Natural killer cell (primary cell): ENCODE measurements at regions not wholly inside any gene's neighbourhood (a gene's known extent, or its start where the extent isn't known, plus 50 kb on each side); places are given as distances from the start of the nearest gene placed in this dataset.

Experiments used
- ATAC-seq, 3 donors: fragments of 150-1000 bp in 2 of 3; fragments of 200-7000 bp in 1 of 3; cut with Tn5 transposase; 1 replicate in 1 of 3; 2 replicates in 2 of 3; pipeline ENCODE4 v1.10.0; 2021; ENCODE audit warnings: mild to moderate bottlenecking in 2 of 3, moderate library complexity in 2 of 3
- DNase-seq, 2 donors: peaks; one replicate each; pipeline versions ENCODE4 v3.0.0 to v3.0.0-alpha.2; 2013 to 2021; ENCODE audit warnings: mixed read lengths in 1 of 2
- H3K27ac ChIP-seq: one replicate; pipeline ENCODE4 v1.5.1; 2013; ENCODE audit warnings: mild to moderate bottlenecking, low read length
- H3K27me3 ChIP-seq: one replicate; pipeline ENCODE4 v1.6.1; 2013; ENCODE audit warnings: low read length; ENCODE audit not compliant: control insufficient read depth, insufficient read depth
- H3K36me3 ChIP-seq: one replicate; pipeline ENCODE4 v1.6.1; 2013; ENCODE audit warnings: low read length; ENCODE audit not compliant: control insufficient read depth, insufficient read depth
- H3K4me1 ChIP-seq: one replicate; pipeline ENCODE4 v1.6.1; 2013; ENCODE audit warnings: low read length; ENCODE audit not compliant: control insufficient read depth, insufficient read depth
- H3K4me3 ChIP-seq: one replicate; pipeline ENCODE4 v1.5.1; 2013; ENCODE audit warnings: low read length
- H3K9me3 ChIP-seq: one replicate; pipeline ENCODE4 v1.6.1; 2013; ENCODE audit warnings: low read length; ENCODE audit not compliant: control insufficient read depth, insufficient read depth
- H3K27ac Mint-ChIP-seq, 2 donors: one replicate each; pipeline ENCODE4 v1.8.0; 2022; ENCODE audit warnings: mild to moderate bottlenecking in 2 of 2, mixed read lengths in 2 of 2, moderate library complexity in 1 of 2
- H3K27me3 Mint-ChIP-seq, 2 donors: one replicate each; pipeline ENCODE4 v1.8.0; 2022; ENCODE audit warnings: low read depth in 2 of 2, mixed read lengths in 2 of 2
- H3K36me3 Mint-ChIP-seq: one replicate; pipeline ENCODE4 v1.8.0; 2022; ENCODE audit warnings: mixed read lengths
- H3K4me1 Mint-ChIP-seq, 2 donors: one replicate each; pipeline ENCODE4 v1.8.0; 2022; ENCODE audit warnings: mixed read lengths in 2 of 2
- H3K4me3 Mint-ChIP-seq: one replicate; pipeline ENCODE4 v1.8.0; 2022; ENCODE audit warnings: mild to moderate bottlenecking, moderate library complexity, mixed read lengths
- H3K9me3 Mint-ChIP-seq, 2 donors: one replicate each; pipeline ENCODE4 v1.8.0; 2022; ENCODE audit warnings: mixed read lengths in 2 of 2
- WGBS: methylation state at CpG from one replicate; pipeline ENCODE4 v1.1.7; 2013; ENCODE audit warnings: missing lambda C conversion rate; ENCODE audit not compliant: insufficient coverage; 5-methylcytosine and 5-hydroxymethylcytosine counted together
- intact Hi-C: fragments of 100-400 bp; cut with micrococcal nuclease; formaldehyde crosslinking; loops from one replicate; pipeline ENCODE4 v1.14.2; 2022
- TF ChIP-seq, protein P1 (sequence below): fragments of 200-600 bp; IDR thresholded peaks from one replicate; pipeline ENCODE4 v1.8.0; 2022; ENCODE audit warnings: antibody characterized with exemption

- TF ChIP-seq, protein P1, sequence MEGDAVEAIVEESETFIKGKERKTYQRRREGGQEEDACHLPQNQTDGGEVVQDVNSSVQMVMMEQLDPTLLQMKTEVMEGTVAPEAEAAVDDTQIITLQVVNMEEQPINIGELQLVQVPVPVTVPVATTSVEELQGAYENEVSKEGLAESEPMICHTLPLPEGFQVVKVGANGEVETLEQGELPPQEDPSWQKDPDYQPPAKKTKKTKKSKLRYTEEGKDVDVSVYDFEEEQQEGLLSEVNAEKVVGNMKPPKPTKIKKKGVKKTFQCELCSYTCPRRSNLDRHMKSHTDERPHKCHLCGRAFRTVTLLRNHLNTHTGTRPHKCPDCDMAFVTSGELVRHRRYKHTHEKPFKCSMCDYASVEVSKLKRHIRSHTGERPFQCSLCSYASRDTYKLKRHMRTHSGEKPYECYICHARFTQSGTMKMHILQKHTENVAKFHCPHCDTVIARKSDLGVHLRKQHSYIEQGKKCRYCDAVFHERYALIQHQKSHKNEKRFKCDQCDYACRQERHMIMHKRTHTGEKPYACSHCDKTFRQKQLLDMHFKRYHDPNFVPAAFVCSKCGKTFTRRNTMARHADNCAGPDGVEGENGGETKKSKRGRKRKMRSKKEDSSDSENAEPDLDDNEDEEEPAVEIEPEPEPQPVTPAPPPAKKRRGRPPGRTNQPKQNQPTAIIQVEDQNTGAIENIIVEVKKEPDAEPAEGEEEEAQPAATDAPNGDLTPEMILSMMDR: no peak
- Mint-ChIP-seq H3K27ac (no peak overlapping the region), H3K9me3 (peaks cover 9 to 19% of the 10 kb centered on the region in 2 donors), H3K36me3 (no peaks in the 10 kb centered on the region), H3K4me3 (no peak overlapping the region), H3K27me3 (no peaks in the 10 kb centered on the region), H3K4me1 (no peaks in the 10 kb centered on the region)
- no peaks in the 10 kb centered on the region for H3K9me3 ChIP-seq
- DNase-seq (no peak), ATAC-seq (no peak)
- H3K4me3 ChIP-seq: no peak overlapping the region
- H3K36me3 ChIP-seq: no peaks in the 10 kb centered on the region
- intact Hi-C loops: no loop called here
- H3K4me1 ChIP-seq: no peaks in the 10 kb centered on the region
- H3K27me3 ChIP-seq: no peaks in the 10 kb centered on the region
- no peak overlapping the region for H3K27ac ChIP-seq
Observed at GRCh38 chr6:104010897-104011296, 848.8 kb downstream of the HACE1 start.

GRCh38 chr6:104003803-104004516 lies 855.8 kb downstream of the HACE1 start:
- Histone ChIP-seq H3K9me3 (no peaks in the 10 kb centered on the region), H3K36me3 (no peaks in the 10 kb centered on the region), H3K27ac (no peak overlapping the region), H3K27me3 (no peaks in the 10 kb centered on the region), H3K4me1 (no peaks in the 10 kb centered on the region), H3K4me3 (no peak overlapping the region)
- Mint-ChIP-seq H3K4me1 (no peaks in the 10 kb centered on the region), H3K4me3 (no peak overlapping the region), H3K36me3 (no peaks in the 10 kb centered on the region), H3K27me3 (no peaks in the 10 kb centered on the region), H3K27ac (no peak overlapping the region), H3K9me3 (peaks cover 2 to 5% of the 10 kb centered on the region in 2 donors)
- ATAC-seq: no peak
- TF ChIP-seq, protein P1: no peak
- no peak for DNase-seq
- intact Hi-C loops: no loop called here
- WGBS: 100% methylated on average over 1 of the region's 3 CpGs

DNA sequence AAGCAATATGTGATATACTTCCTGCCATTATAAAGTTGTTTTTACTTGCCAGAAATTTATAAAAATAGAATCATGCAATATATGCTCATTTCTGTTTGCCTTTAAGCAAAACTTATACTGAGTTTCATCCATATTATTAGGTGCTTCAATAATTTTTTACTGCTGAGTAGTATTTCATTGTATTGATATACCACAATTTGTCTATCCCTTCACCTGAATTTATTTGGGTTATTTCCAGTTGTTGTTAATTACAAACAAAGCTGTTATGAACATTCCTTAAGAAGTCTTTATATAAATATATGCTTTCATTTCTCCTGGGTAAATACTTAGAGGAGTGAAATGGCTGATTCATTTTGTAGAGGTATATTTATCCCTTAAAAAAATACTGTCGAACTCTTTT lies 864.1 kb downstream of the HACE1 start:
- H3K9me3 Mint-ChIP-seq: peaks cover 5 to 16% of the 10 kb centered on the region in 2 donors
- WGBS: no CpG with 5 or more reads among the region's 1 CpG

More for the DNA sequence above, 864.1 kb downstream of the HACE1 start:
- ATAC-seq (no peak), DNase-seq (no peak)
- no peak overlapping the region for H3K27ac Mint-ChIP-seq
- H3K27me3 Mint-ChIP-seq: no peaks in the 10 kb centered on the region
- no peaks in the 10 kb centered on the region for H3K36me3 Mint-ChIP-seq
- intact Hi-C loops: no loop called here
- no peak overlapping the region for H3K4me3 Mint-ChIP-seq
- Histone ChIP-seq H3K4me3 (no peak overlapping the region), H3K36me3 (no peaks in the 10 kb centered on the region), H3K27ac (no peak overlapping the region), H3K9me3 (no peaks in the 10 kb centered on the region), H3K27me3 (no peaks in the 10 kb centered on the region), H3K4me1 (no peaks in the 10 kb centered on the region)
- H3K4me1 Mint-ChIP-seq: no peaks in the 10 kb centered on the region
- TF ChIP-seq, protein P1: no peak
